HG03558 (cell line): ENCODE measurements at regions not wholly inside any gene's neighbourhood (a gene's known extent, or its start where the extent isn't known, plus 50 kb on each side); places are given as distances from the start of the nearest gene placed in this dataset.
"Not testable (repeated sequence)": the region's sequence is repeated elsewhere in the genome, so short reads cannot be mapped to it uniquely, and the experiment has no call there.

Experiments
- ATAC-seq: cut with Tn5 transposase; IDR thresholded peaks from one replicate; pipeline ENCODE4 v1.9.1; 2021; ENCODE audit warnings: moderate number of reproducible peaks; ENCODE audit not compliant: unreplicated experiment; ENCODE audit errors: extremely low read depth

DNA sequence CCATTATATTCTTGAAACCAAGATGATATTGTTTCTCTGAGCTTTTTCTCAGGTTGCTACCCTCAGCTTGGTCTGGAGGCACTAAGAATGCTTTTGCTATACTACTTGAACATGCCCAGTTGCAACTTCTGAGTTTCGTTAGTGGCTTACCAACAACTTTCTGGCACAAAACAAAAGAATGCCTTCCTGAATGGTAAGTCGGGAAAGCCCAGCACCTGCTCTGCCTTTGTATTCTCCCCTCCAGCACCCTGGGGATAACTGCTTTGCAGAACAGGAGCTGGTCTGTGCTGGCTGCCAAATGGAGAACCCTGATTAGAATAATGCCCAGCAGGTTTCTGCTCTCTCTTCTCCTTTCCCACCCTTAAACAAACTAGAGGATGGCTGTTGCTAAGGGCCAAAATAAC, 149.3 kb downstream of the TGFB2 start:
- ATAC-seq: no peak

DNA sequence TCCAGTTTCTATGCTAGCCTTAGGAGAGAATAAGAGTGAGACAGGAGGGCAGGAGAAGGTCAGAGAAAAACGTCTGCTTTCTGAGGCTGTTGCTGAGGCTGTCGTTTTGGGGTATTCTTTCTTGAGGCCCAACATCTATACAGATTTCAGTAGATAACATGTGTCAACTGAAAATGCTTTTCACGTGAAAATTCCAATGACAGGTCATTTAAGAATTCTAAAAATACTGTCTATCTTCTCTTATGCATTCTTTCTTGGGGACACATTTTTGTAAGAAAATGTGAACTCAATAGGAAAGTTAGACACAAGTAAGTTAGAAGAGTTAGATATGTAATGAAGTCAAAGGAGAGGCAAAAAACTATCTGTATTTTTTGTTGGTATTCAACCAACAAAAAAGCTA, 150.8 kb downstream of the TGFB2 start:
- no peak for ATAC-seq

DNA sequence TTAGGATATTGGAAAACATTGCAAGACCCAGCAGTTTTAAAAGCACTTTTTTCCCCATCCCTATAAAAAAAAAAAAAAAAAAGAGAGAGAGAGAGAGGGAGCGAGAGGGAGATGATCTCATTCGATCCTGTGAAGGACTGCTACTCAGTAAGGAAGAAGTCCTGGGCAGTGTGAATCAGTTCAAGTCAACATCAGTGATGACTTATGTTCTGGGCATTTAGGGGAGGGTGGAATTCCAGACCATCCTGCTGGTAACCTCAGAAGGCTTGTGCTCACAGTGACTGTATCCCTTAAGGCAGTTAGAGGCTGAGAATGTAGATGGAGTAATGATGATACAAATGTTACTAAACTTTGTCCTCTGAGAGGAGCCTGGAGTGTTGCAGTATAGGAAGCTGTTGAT, 151.4 kb downstream of the TGFB2 start:
- no peak for ATAC-seq

DNA sequence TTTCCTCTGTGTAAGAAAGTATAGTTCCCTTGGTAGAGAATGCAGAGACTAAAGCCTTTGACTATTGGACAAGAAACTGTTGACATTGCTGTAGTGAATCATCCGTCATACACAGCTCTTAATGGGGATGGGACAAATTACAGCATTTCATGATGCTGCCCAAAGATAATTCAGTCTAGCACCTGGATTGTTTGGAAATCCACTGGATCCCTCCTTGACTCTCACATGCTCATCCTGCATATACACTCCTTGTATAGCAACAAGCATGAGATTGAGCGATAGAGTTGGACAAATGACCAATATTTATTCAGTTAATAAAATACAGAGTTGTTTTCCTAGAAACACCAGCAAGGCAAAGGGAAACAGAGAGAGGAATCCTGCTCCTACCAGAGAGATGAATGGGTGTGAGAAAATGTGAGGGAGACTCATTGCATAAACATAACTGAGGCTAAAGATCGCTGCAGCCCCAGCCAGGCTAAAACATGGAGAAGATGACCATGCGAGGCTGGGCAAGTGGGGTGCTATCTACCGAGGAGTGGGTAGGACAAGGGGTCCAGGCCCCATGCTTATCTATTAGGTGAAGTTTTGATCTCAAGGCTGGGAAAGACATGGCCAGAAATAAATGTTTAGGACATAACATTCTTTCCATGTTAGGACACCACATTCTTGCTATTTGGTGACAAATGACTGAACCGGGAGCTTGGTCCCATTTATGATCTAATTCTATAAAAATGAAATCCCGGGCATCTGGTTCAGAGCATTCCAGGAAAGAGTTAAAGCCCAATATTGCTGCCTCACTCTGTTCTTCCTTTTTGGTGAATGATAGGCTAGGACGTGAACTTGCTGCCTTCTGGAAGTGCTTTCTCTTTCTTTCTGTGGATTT, 153.2 kb downstream of the TGFB2 start:
- no peak for ATAC-seq

DNA sequence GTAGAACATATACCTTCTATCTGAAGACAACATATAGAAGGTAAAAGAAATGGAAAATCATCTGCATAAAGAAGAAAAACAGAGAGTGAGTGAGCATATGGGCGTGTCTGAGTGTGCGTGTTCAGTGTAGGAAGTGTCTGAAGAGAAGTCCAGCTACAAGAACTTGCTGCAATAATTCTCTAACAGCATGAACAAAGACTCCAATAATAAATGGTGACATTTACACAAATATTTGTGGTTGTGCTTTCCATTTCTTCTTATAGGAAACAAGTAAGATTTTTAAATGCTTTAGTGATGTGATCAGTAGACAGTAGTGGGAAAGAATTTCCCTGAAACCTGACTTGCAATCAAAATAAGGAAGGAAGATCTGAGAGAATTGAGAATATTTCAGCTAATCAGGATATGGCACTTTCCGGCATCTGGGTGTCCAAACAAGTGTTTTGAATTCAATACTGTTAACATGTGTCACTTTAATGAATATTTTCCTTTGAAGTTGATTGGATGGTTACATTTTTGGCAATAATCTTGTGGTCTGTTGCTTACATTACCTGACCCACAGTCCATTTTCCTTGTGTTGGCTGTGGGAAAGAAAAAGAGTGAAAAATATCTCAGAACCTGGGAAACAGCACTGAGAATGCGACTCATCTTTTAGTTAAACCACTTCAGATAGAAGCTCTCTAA, 154.0 kb downstream of the TGFB2 start:
- no peak for ATAC-seq

DNA sequence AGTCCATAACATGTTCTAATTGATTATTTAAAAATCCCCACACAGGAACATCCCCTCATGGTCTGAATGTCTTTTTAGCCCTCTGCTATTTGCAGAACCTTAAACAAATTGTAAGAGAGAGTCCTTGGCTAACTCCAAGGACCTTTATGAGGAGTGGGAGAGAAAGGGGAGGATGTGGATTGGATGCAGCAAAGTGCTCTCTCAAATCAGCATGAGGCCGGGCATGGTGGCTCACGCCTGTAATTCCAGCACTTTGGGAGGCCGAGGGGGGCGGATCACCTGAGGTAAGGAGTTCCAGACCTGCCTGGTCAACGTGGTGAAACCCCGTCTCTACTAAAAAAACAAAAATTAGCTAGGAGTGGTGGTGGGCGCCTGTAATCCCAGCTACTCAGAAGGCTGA, 154.8 kb downstream of the TGFB2 start:
- no peak for ATAC-seq

DNA sequence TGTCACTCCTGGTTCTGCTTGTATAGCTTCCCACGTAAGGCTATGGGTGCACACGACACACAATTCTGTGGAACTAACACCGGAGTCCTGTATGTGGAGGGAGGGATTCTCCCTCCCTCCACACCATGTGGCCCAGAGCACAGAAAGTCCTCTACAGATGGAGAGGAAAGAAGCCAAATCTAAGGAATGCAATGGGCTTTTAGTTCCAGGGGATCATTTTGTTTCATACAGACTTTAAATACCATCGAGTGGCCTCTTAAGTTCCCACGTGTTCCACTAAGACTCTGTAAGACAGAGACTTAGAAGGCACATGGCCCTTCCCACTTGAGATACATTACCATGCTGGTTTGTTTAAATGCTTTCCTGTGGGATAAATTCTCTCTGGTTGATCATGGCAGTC, 156.0 kb downstream of the TGFB2 start:
- no peak for ATAC-seq

DNA sequence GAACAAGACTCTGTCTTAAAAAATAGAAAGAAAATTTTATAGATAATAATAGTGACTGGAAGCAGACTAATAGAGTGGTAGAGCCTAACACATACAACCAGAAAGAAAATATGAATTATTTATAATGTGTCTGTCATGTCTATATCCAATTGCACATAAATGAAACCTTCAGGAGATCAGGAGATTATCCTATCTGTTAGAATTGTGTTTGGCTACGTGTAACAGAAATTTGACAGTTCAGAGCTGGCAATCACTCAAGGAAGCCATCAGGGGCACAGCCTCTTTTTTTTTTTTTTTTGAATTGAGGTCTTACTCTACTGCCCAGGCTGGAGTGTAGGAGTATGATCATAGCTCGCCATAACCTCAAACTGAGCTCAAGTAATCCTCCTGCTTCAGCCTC, 157.2 kb downstream of the TGFB2 start:
- no peak for ATAC-seq

DNA sequence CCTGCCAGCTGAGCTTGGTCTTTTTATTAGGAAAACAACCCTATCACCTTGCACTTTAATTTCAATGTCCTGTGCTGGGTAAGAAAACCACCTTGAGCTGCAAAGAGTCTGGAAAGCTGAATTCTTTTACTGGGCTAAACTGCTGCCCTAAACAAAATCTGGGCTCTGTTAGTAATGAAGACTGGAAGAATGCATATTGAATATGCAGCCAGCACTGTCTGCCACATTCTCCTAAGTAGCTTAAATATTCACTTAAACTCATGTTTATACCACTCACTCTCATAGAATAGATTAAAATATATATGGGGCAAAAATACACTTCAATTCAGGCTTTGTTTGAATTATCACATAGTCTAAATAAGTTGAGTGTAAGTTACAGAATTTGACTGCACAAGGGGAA, 158.0 kb downstream of the TGFB2 start:
- no peak for ATAC-seq

DNA sequence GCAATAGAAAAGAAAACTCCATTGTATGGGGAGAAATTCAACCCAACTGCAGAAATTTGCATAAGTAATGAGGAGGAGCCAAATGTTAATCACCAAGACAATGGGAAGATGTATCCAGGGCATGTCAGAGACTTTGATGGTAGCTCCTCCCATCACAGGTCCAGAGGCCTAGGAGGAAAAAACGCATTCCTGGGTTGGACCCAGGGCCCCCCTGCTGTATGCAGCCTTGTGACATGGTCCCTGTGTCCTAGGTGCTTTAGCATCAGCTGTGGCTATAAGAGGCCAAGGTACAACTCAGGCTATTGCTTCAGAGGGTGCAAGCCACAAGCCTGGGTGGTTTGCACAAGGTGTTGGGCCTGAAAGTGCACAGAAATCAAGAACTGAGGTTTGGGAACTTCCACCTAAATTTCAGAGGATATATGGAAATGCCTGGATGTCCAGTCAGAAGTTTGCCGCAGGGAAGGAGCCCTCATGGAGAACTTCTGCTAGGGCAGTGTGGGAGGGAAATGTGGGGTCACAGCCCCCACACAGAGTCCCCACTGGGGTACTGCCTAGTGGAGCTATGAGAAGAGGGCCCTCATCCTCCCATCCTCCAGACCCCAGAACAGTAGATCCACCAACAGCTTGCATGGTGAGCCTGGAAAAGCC, 162.3 kb downstream of the TGFB2 start:
- ATAC-seq: no peak

DNA sequence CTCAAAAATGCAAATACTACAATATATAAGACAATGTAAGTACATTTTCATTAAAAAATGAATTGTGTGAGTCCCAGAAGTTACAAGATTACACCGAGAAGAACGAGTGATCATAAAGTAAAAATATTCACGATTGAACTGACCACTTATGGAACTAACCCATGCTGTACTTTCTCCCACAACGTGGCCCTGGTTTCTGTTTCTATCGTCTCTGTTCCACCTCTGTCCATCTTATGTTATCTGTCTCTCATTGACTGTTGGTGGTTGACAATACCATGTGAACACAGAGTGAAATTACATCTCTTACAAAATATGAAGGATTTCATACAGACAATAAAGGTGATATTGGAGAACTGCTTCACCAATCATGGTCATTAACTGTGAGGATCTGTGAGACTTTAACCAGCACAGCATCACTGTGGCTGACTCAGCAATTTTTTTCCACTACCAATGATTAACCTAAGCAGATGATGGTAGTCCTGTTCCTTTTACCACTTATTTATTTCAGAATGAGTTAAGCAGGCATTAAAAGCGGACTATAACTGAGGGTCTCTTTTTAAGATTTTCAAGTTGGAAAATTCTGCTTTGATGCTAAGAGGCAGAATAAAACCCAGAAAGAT, 165.1 kb downstream of the TGFB2 start:
- no peak for ATAC-seq

DNA sequence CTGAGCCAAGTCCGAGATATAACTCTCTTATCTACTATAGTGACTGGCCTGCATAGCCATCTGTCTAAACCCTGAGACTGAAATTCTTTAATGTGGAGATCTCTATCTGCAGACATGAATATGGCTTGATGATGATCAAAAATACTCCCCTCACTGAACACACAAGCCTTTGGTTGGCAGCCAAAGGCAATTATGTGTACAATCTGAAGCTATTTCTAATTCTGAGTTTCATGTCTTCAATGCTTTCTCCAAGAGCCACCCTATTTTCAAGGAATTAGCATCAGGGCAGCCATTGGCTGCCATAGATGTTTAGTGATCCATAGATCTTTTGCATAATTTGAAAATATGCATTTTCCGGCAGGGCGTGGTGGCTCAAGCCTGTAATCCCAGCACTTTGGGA, 168.2 kb downstream of the TGFB2 start:
- no peak for ATAC-seq

DNA sequence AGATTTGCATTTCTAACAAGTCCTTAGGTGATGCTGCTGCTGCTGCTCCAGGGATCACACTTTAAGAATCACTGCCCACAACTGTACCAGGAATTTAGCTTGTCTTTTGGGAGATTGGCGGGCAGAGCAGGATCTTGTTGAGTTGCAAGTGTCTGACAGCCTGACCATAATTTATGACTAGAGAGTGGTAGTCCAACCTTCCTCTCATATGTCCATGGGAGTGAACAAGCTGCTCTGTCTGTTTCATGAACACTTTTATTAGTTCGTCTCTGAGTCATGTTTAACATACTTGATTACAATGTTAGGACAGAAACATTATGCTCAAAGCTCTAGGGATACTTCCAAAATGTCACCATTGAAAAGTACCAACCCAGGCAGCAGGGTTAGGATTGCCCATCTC, 169.6 kb downstream of the TGFB2 start:
- ATAC-seq: no peak

DNA sequence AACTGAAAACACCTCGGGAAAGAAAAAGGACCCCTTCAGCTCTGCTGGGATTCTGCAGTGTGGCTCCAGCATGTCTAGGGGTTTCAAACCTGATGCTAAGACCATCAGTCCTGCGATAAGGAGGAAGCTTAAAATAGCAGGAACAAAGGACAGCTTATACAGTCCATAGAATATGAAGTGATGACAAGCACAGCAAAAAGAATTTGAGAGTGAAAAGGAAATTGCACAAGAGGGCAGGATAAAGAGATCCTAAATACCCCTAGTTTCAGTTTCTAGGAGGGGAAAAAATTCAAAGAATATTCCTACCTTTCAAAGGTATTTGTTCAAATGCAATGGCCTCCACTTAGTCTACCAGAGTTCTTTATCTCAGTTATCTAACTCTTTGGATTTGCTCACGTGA, 171.4 kb downstream of the TGFB2 start:
- no peak for ATAC-seq

DNA sequence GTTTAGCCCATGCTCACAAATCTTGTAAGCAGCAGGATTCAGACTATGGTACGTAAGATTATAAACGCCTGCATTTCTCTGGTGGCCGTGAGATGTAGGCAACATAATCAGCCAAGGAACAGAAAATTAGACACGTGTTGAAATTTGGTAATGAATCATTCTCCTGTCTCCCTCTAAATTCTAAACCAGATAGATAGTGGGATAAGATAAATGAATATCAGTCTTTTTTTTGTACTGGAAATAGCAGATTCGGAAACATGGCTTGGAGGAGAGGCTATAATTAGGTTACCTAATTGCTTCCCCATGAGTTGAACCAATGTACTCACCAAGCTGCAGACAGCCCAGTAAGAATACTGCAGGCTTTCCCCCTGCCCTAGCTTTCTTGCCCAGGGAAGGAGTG, 172.3 kb downstream of the TGFB2 start:
- no peak for ATAC-seq

DNA sequence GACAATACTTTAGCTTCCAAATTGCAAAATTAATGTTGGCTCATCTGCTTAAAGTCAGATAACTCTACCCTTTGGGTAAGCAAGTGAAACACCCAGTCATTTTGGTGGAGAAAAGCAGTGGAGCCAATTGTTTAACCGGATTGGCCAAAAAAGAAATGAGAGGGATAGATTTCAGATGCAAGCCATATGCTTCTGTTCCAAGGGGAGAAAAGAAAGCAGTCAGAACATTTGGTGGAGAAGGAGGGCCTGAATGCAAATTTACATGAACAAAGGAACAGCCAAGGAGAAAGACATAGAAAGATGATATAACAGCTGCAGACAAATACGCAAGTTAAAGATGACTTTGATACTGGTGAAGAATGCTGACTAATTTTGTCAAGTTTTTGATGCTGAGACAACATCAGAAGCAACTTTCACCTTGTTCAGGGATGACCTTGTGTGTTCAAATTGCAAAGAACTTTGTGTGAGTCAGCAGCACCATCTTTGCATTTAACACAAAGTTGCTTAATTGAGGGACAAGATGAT, 173.1 kb downstream of the TGFB2 start:
- no peak for ATAC-seq

DNA sequence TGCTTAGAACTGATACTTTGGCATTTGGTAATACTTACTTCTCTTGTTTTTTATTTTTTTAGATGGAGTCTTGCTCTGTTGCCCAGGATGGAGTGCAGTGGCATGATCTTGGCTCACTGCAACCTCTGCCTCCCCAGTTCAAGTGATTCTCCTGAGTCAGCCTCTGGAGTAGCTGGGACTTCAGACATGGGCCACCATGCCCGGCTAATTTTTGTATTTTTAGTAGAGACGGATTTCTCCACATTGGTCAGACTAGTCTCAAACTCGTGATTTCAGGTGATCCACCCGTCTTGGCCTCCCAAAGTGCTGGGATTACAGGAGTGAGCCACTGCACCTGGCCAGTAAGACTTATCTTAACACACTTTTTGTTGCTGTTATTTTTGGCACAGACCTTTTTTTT, 175.5 kb downstream of the TGFB2 start:
- not testable (repeated sequence) for ATAC-seq

DNA sequence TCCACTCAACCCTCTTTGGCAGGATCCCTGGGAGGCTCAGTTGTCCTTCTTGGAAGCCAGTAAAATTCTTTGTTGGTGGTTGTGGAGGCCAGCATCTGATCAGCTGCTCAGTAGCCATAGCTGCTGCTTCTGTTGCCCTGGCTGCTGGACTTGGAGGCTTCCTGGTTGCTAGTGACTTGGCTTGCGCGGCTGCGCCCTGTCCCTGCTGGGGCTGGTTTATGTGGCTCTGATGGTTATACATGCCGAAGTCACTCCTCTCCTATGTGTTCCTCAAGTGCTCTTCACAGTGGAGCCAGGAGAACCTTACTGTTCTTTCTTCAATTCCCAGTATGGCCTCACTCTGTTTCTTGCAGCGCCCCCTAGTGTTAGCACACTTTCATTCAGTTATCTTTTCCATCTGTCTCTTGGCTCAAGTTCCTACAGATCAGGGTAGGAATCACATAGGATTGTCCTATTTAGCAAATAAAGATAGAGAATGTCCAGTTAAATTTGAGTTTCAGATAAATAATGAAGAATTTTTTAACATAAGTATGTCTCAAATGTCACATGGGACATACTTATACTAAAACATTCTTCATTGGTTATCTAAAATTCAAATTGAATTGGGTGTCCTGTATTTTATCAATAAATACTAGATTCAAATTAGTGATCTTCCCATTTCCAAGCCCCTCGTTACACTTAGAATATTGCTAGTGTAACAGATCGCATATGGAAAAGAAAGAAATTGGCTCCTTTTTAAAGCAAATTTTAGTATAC, 176.5 kb downstream of the TGFB2 start:
- no peak for ATAC-seq

DNA sequence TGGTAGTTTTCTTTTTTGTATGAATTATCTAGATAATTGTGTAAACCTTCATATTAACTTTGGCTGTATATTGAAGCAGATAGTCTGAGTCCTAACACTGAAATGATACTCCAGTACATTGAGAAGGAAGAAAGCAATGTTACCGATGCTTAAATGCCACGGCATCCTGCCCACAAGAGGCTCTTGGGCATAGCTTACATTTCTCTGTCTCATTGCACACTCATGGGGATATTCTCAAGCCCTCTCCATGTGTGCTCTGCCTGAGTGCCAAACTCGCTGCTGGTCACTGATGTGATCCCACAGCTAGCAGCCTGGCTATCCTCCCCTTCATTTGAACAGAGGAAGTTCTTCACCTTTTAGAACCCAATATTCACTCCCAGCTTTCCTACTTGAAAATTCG, 179.4 kb downstream of the TGFB2 start:
- no peak for ATAC-seq

DNA sequence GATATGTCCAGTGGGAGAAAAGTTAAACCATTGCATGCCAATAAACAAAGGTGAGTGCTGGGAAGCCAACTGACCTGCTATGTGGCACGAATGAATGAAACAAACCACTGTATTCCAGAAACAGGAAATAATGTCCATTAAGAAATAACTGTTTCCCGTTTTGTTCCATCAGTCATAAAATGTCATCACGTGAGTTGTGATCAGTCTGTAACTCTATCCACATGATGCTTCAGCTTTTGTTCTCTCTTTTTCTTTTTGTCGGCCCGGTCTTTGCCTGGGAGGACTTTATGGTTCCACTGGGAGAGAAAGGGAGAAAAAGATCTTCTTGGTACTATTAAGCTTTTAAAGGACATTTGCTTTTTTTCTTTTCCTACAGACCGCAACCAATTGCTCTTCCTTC, 179.9 kb downstream of the TGFB2 start:
- ATAC-seq: no peak
